ENCODE measurements at regions not wholly inside any gene's neighbourhood (a gene's known extent, or its start where the extent isn't known, plus 50 kb on each side); places are given as distances from the start of the nearest gene placed in this dataset.

GRCh38 chr14:75373616-75374015 lies 54.2 kb upstream of the JDP2 start:
- H3F3A ChIP-seq (ENCODE audit: insufficient read depth, low read depth) = no peaks in the 10 kb centered on the region
- CTCF ChIA-PET = interaction anchor here (0.5 kb wide), 1 partner anchor 38 kb away, joined by 6 read pairs; no protein-coding TSS in a partner anchor
- intact Hi-C loops (cut with micrococcal nuclease; ENCODE audit: unreplicated experiment) = no loop called here
- no TSS peak for BruUV-seq (replicated peaks)
- no peak for DNase-seq
- H3K4me3 ChIP-seq = no peak overlapping the region
- H3K79me2 ChIP-seq (ENCODE audit: low read depth) = no peaks in the 10 kb centered on the region
- no peak for TF ChIP-seq EZH2 (IDR thresholded peaks at IDR 0.05; ENCODE audit: low read depth)
- TF ChIP-seq CTCF (conservative IDR thresholded peaks at IDR 0.05) = no peak
- no peaks in the 10 kb centered on the region for H3K36me3 ChIP-seq (ENCODE audit: low read depth)
- H3K9me3 ChIP-seq (ENCODE audit: insufficient read depth, low read depth) = no peaks in the 10 kb centered on the region
- no peaks in the 10 kb centered on the region for H3K9me2 ChIP-seq (ENCODE audit: insufficient read depth)
- H2AFZ ChIP-seq = no peak overlapping the region
- no peaks in the 10 kb centered on the region for H4K20me1 ChIP-seq (ENCODE audit: insufficient read depth)
- no peak overlapping the region for H3K4me2 ChIP-seq
- POLR2A ChIA-PET (ENCODE audit: unreplicated experiment) = interaction anchor here (0.5 to 0.6 kb wide), 2 partner anchors 47 to 934 kb away, joined by 3 to 29 read pairs; no protein-coding TSS in a partner anchor
- H3K27ac ChIP-seq = no peak overlapping the region
- no peaks in the 10 kb centered on the region for H3K4me1 ChIP-seq (replicated peaks; ENCODE audit: insufficient read depth)
- peaks cover 16% of the 10 kb centered on the region; the same call in 1 of the 2 replicates for H3K27me3 ChIP-seq (ENCODE audit: insufficient read depth, low read depth)

GRCh38 chr14:75374911-75375310 lies 52.9 kb upstream of the JDP2 start:
- CTCF ChIA-PET = no interaction called here
- H3K4me1 ChIP-seq (replicated peaks; ENCODE audit: insufficient read depth) = no peaks in the 10 kb centered on the region

GRCh38 chr14:75375983-75376382 lies 51.8 kb upstream of the JDP2 start:
- Histone ChIP-seq H3K27ac (no peak overlapping the region), H3K4me3 (no peak overlapping the region), H4K20me1 (ENCODE audit: insufficient read depth) (no peaks in the 10 kb centered on the region), H3K9me2 (ENCODE audit: insufficient read depth) (no peaks in the 10 kb centered on the region), H3F3A (ENCODE audit: insufficient read depth, low read depth) (no peaks in the 10 kb centered on the region), H3K79me2 (ENCODE audit: low read depth) (no peaks in the 10 kb centered on the region), H3K4me2 (no peak overlapping the region), H2AFZ (no peak overlapping the region), H3K36me3 (ENCODE audit: low read depth) (no peaks in the 10 kb centered on the region), H3K9me3 (ENCODE audit: insufficient read depth, low read depth) (no peaks in the 10 kb centered on the region), H3K27me3 (ENCODE audit: insufficient read depth, low read depth) (peaks cover 9% of the 10 kb centered on the region; the same call in 1 of the 2 replicates), H3K4me1 (replicated peaks; ENCODE audit: insufficient read depth) (no peaks in the 10 kb centered on the region)
- TF ChIP-seq CTCF (conservative IDR thresholded peaks at IDR 0.05) = no peak
- TF ChIP-seq EZH2 (IDR thresholded peaks at IDR 0.05; ENCODE audit: low read depth) = no peak
- no peak for DNase-seq
- ChIA-PET CTCF (no interaction called here), POLR2A (ENCODE audit: unreplicated experiment) (no interaction called here)
- intact Hi-C loops (cut with micrococcal nuclease; ENCODE audit: unreplicated experiment) = no loop called here
- BruUV-seq (replicated peaks) = no TSS peak

More at GRCh38 chr14:75374911-75375310, 52.9 kb upstream of the JDP2 start:
- no TSS peak for BruUV-seq (replicated peaks)
- TF ChIP-seq CTCF (conservative IDR thresholded peaks at IDR 0.05) (no peak), EZH2 (IDR thresholded peaks at IDR 0.05; ENCODE audit: low read depth) (no peak)
- Histone ChIP-seq H2AFZ (no peak overlapping the region), H3K9me2 (ENCODE audit: insufficient read depth) (no peaks in the 10 kb centered on the region), H3K27ac (no peak overlapping the region), H3K27me3 (ENCODE audit: insufficient read depth, low read depth) (peaks cover 14% of the 10 kb centered on the region; the same call in 1 of the 2 replicates), H3K4me3 (no peak overlapping the region), H3K36me3 (ENCODE audit: low read depth) (no peaks in the 10 kb centered on the region), H3K79me2 (ENCODE audit: low read depth) (no peaks in the 10 kb centered on the region), H4K20me1 (ENCODE audit: insufficient read depth) (no peaks in the 10 kb centered on the region), H3K4me2 (no peak overlapping the region), H3F3A (ENCODE audit: insufficient read depth, low read depth) (no peaks in the 10 kb centered on the region), H3K9me3 (ENCODE audit: insufficient read depth, low read depth) (no peaks in the 10 kb centered on the region)
- POLR2A ChIA-PET (ENCODE audit: unreplicated experiment) = interaction anchor here (0.6 kb wide), 1 partner anchor 18 kb away, joined by 4 read pairs; no protein-coding TSS in a partner anchor
- intact Hi-C loops (cut with micrococcal nuclease; ENCODE audit: unreplicated experiment) = no loop called here
- peak; percentile 45 to 71 for DNase-seq
